ENCODE measurements at regions not wholly inside any gene's neighbourhood (a gene's known extent, or its start where the extent isn't known, plus 50 kb on each side); places are given as distances from the start of the nearest gene placed in this dataset.

- no peak for DNase-seq (ENCODE audit: low spot score)
Measured at GRCh38 chr2:64854773-64855237, 134.4 kb upstream of the SLC1A4 start.

GRCh38 chr2:64857581-64858471, 131.4 kb upstream of the SLC1A4 start:
- no peak for DNase-seq (ENCODE audit: low spot score)

- no peak for DNase-seq (ENCODE audit: low spot score)
Measured at GRCh38 chr2:64858541-64859311, 130.5 kb upstream of the SLC1A4 start.

- no peak for DNase-seq (ENCODE audit: low spot score)
Measured at GRCh38 chr2:64859312-64860212, 129.6 kb upstream of the SLC1A4 start.

GRCh38 chr2:64860276-64860885, 128.8 kb upstream of the SLC1A4 start:
- no peak for DNase-seq (ENCODE audit: low spot score)

GRCh38 chr2:64860936-64861335, 128.3 kb upstream of the SLC1A4 start:
- no peak for DNase-seq (ENCODE audit: low spot score)

- no peak for DNase-seq (ENCODE audit: low spot score)
Measured at GRCh38 chr2:64861452-64862397, 127.5 kb upstream of the SLC1A4 start.

- peak; percentile 31 for DNase-seq (ENCODE audit: low spot score)
Measured at GRCh38 chr2:64862623-64863022, 126.6 kb upstream of the SLC1A4 start.

- DNase-seq (ENCODE audit: low spot score), result no peak
Measured at GRCh38 chr2:64863097-64863820, 125.9 kb upstream of the SLC1A4 start.

GRCh38 chr2:64865073-64865830, 123.9 kb upstream of the SLC1A4 start:
- DNase-seq (ENCODE audit: low spot score), result peak; percentile 63

GRCh38 chr2:64865831-64866345, 123.3 kb upstream of the SLC1A4 start:
- DNase-seq (ENCODE audit: low spot score), result no peak

- no peak for DNase-seq (ENCODE audit: low spot score)
Measured at GRCh38 chr2:64866797-64867196, 122.4 kb upstream of the SLC1A4 start.

- no peak for DNase-seq (ENCODE audit: low spot score)
Measured at GRCh38 chr2:64867253-64867996, 121.8 kb upstream of the SLC1A4 start.

- DNase-seq (ENCODE audit: low spot score), result no peak
Measured at GRCh38 chr2:64869126-64869525, 120.1 kb upstream of the SLC1A4 start.

- DNase-seq (ENCODE audit: low spot score), result peak; percentile 79
Measured at GRCh38 chr2:64873472-64873924, 115.7 kb upstream of the SLC1A4 start.

- no peak for DNase-seq (ENCODE audit: low spot score)
Measured at GRCh38 chr2:64874593-64874992, 114.6 kb upstream of the SLC1A4 start.

- DNase-seq (ENCODE audit: low spot score), result no peak
Measured at GRCh38 chr2:64875368-64875767, 113.8 kb upstream of the SLC1A4 start.

- DNase-seq (ENCODE audit: low spot score), result no peak
Measured at GRCh38 chr2:64876137-64876647, 113.0 kb upstream of the SLC1A4 start.
